DMS53 treated with DMSO at 0.1 percent for 48 hours (cell line): ENCODE measurements at regions not wholly inside any gene's neighbourhood (a gene's known extent, or its start where the extent isn't known, plus 50 kb on each side); places are given as distances from the start of the nearest gene placed in this dataset.

Experiments used
- DNase-seq: peaks from one replicate; lab custom pipeline; 2025; ENCODE audit not compliant: unreplicated experiment; lab: John Stamatoyannopoulos, UW

DNA sequence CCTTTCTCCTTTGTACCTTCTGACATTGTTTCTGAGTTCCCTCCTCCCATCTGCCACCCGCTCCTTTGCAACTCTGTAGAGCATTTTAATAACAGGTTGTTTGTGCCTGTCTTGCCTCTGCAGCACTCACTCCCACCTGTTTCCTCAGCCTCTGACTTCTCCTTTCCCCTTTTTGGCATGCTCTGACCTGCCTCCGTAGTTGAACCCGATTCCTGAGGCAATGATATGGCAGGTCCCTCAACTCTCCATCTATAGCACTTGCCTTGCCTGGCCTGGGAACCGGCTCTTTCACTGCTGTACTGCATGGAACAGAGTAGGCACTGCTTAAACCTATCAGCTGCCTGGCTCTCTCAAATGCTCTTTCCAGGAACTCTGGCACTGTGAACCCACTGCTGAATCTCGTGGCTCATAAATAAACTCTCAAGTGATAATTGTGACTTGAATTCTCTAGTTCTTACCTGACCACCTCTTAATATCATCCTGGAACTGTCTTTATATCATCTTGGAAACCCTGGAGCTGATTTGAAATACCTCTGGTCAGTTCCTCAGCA is 50.3 kb downstream of the UTRN start:
- no peak for DNase-seq

DNA sequence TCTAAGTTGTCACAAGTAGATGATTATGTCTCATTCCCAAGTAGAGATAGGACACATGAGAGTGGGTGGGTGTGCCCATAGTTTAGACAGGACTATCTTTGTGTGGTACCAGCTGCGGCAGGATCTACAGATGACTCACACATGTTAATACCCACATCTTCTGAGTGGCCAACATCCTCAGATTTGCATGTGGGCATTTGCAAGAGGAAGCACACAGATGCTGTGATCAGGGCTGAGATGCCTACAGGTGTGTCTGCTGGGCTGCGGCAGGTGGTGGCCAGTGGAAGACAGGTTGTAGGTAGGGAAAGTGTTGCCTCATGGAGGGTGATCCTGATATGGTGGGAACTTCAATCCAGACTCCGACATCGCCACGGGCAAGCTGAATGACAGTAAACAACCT is 50.8 kb downstream of the UTRN start:
- DNase-seq, result peak; percentile 79

DNA sequence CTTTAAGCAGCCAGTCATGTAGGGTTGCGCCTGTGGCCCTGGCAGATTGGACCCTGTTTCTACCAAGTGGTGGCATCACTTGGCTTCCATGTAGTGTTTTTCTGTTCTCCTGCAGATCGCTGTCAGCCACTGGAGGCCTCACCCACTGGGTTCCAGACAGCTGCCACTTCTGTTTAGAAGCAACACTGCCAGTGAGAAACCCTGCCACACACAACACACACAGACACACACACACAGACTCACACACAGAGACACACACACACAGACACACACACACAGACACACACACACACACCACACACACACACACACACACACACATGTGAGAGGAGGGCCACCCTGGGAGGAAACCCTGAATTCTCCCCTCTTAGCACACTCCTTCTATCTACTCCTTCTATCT is 51.8 kb downstream of the UTRN start:
- DNase-seq, result no peak

DNA sequence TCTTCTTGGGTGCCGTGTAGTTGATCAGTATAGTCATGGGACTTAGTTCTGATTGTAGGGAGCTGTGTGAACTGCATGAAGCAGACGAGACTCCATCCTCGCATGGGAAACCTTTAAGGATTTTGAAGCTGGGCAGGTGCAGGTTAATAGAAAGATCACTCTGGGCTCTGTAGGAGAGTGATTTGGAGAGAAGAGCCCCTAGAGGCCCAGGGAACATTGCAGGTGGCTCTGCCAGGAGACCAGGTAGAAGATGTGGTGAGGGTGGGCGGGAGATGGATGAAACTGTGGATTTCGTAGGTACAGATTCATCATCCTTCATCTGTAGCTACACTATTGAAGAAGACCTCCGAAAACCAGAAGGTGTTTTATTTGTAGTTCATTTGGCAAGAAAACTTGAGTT is 53.3 kb downstream of the UTRN start:
- DNase-seq, result no peak

DNA sequence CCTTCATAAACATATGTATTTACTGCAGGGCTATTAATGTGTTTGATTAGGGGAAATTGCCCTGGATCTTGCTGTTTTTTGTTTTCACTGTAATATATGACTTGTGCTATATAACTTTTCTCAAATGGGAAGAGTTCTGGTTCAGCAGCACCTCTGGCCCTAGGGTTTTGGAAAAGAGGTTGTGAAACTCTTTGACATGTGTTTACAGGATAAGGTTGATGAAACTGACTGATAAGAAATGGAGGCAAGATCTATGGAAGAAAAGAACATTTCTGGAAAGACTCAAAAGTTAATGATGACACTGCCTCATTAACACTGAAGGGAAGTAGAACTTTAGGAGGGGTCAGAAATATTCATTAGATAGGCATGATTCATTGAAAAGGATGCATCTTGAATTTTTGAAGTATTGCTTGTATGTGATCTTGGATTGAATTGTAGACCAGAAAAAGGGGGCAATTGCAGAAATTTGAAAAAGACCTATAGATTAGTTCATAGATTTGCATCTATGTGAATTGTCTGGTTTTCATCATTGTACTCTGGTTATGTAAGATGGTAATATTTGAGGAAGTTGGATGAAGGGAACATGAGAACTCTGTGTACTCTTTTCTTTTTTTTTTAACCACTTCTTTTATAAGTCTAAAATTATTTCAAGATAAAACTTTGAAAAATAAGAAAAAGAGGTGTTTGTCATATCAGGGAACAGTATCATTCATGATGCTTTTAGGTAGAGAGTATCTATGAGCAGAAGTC is 54.0 kb downstream of the UTRN start:
- DNase-seq, result no peak

DNA sequence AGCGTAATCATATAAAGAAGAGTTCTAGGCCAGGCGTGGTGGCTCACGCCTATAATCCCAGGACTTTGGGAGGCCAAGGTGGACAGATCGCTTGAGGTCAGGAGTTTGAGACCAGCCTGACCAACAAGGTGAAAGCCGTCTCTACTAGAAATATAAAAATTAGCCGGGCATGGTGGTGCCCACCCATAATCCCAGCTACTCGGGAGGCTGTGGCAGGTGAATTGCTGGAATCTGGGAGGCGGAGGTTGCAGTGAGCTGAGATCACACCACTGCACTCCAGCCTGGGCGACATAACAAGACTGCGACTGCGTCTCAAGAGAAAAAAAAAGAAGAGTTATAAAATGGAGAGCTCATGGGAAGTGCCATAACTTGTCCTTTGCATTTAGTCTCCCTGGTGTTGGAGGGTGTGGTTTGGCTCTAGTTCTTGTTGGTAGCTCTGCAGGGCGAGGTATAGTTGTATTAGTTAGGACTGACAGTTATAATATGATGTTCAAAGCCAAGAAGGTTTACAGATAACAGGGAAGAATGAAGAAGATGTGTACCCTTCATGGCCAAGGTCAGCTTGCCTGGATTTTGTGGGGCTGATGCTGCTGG is 54.8 kb downstream of the UTRN start:
- no peak for DNase-seq

DNA sequence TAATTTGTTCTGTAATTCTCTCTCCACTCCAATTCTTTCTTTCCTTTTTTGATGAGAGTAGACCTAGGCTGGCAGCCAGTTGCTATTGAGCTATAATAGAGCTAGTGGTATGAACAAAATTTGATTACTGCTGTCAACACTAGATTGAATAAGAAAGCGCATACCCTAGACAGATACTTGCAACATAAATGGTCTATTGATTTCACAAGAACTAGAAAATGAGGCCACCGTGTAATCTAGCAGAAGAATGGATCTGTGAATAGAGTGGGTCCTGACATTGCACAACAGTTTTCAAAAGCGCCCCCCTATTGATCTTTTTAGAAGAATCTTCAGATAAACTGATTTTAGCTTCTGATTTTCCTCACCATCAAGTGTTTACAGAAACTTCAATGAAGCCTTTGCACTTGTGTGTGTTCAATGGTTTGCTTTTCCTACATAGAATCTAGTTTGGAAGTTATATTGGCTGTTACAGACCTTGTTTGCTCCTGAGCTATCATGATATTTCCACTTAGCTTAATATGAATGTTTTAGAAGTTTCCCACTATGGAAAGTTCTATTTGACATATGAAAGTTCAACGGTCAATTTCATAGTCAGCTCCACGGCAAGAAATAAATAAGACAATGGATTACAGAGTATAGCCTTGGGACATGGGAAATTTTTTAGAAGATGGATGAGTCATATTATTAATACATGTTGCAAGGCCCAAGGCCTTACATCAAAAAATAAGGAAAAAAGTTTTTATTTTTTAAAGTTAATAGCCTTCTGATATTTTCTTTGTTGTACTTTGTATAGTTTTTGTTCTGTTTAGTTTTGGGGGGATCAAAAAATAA is 55.6 kb downstream of the UTRN start:
- no peak for DNase-seq

DNA sequence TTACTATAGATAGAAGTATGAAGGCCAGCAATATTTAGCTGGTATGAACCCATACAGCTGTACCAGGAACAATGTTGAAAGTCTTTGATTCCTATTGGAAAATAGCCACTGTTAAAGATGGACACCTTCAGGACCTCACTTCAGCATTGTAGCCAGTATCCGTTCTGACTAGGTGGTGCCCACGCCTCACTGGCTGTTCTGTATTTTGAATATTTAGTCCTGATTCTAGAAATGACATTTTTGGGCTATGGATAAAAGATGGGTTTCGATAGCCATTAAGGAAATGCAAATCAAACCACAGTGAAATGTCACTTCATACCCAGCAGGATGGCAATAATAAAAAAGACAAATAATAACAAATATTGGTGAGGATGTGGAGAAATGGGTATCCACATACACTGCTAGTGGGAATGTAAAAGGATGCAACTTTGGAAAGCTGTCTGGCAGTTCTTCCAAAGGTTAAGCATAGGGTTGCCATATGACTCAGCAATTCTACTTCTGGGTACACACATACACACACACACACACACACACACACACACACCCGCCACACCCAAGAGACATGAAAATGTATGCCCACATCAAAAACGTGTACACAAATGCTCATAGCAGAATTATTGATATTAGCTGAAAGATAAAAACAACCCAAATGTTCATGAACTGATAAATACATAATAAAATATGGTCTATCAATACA is 56.8 kb downstream of the UTRN start:
- no peak for DNase-seq

DNA sequence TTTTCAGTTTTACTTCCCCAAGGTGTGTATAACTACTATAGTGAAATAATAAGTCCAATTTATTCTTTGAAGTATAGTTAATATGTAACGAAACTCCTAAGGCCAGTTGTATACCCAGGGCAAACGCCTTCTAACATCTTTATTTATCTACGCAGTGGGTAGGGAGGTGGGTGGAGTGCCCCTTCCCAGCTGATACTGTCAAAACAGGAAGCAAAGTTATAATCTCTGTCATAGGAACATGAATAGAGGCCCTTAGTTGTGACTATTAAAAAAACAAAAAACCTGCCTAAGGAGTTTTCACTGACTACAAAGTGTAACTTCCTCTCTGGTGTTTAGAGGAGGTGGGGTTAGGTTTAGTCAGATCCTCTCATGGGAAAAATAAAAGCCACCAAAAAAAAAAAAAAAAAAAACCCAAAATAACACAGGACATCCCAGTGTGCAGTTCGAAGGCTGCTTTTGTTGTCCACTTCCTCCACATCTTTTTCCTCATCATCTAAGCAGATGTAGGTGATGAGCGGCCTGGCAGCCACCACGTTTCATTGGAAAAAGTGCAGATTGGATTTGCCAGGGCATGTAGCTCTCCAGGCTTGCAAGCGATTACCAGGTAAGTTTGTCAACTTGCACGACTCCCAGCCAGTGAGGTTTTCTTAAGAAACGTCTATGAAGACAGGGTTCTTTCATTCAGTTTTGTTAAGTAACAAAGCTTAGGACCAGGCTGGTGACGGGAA is 58.7 kb downstream of the UTRN start:
- peak; percentile 55 for DNase-seq

DNA sequence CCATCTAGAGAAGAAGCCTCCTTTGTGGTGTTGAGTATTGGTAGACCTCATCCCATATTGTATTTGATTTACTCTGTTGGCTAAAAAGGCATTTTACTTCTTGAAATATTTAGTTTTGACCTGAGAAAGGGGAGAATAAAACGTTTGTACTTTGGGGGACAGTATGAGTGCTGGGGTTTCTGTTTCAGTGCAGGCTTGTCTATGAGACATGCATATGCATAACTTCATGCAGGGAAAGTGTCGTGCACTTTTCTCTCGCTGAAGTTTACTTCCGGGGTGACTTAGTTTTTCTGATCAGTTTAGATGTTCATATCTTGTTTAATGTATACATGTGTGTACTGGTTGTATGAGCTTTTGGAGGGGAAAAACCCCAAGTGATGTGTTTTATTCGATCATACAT is 59.5 kb downstream of the UTRN start:
- no peak for DNase-seq

DNA sequence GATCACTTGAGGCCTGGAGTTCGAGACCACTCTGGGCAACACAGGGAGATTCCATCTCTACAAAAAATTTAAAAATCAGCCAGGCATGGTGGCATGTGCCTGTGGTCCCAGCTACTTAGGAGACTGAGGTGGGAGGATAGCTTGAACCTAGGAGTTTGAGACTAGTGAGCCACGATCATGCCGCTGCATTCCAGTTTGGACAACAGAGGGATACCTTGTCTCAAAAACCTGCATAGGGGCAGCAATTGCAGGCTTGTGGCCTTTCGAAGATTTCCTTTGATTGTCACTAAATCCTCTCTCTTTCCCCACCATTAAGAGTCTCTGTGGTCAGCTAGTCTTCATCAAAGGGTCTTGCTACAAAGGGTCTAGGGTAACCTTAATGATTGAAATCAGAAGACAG is 60.3 kb downstream of the UTRN start:
- DNase-seq, result no peak

DNA sequence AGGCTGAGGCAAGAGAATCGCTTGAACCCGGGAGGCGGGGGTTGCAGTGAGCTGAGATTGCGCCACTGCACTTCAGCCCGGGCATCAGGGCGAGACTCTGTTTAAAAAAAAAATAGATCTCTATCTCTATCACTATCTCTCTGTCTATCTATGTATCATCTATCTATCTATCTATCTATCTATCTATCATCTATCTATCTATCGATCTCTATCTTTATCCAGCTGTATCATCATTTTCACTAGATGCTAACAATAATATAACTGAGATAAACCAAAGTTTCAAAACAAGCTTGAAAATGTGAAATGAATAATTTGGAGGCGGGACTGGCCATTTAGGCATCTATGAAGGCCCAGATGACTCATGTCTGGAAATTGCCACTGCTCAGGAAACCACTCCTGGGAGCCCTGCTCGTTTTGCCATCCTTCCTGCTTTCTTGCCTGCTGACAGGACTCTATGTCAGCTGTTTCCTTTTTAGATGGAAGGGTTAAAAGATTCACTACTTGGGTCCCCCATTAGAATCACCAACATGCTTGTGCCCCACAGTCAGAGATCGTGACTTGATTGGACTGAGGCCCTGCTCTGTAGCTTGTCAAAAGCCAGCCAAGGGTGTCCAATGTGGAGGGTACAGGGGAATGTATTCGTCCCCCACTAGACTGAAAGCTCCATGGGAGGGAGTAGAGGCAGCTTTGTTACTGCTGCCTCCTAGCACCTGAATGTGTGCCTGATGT is 61.7 kb downstream of the UTRN start:
- DNase-seq, result no peak

DNA sequence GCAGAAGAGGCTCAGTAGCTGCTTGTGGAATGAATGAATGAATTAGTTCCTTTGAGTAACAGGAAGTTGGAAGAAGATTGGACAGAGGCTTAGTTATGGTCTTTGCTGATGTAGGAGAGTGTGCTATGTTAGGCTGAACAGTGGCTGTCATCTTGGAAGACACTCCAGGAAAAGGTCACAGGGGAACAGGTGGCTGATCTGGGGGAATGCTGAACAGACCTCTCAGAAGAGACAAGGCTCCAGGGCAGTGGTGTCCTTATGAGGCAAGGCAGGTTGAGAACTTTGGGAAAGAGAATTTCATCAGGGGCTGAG is 62.3 kb downstream of the UTRN start:
- no peak for DNase-seq

DNA sequence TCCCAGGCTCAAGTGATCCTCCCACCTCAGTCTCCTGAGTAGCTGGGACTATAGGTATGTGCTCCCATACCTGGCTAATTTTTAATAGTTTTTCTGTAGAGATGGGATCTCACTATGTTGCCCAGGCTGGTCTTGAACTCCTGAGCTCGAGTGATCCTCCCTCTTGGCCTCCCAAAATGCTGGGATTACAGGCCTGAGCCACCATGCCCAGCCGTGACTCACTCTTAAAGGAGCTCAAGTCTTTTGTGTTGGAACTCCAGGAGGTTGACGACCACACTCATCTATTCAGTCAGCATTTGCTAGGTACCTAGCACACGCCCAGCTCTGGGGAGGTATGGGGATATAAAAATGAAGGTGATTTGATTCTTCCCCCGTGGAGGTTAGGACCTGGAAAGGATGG is 62.8 kb downstream of the UTRN start:
- no peak for DNase-seq

DNA sequence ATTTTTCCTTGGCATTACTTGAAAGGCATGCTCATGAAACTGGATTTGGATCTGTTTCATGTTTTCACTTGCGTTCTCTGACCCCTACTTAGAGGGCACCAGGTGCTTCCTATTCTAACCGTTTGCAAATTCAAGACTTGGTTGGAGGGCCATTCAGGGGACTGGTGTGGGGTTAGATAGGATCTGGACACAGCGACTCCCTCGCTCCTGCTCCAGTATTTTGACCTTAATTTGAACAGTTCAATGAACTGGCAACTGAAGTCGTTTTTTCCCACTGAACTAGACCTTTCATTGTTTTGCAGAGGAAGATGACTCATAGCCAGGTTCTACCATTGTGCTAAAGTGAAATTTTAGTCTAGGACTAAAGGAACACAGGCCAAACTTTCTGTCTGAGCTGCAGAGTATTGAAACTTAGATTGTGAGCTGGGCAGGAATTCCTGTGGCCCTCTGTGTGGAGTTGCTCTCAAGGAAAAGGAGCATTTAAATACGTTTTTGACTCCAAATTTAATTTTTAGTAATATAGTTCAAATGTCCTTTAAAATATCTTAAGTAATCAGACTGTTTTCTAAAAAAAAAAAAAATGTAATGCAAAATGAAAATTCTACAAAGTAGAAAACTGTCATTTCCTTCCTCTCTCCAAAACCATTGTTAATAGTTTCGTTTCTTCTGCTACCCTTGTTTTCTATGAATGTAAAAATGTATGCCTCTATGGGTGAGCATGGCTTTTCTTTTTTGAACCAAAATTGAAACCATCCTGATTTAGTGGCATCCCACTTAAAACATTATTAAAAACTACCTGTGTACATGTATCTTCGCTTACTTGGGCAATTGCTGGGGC is 64.8 kb downstream of the UTRN start:
- DNase-seq, result peak; percentile 26

DNA sequence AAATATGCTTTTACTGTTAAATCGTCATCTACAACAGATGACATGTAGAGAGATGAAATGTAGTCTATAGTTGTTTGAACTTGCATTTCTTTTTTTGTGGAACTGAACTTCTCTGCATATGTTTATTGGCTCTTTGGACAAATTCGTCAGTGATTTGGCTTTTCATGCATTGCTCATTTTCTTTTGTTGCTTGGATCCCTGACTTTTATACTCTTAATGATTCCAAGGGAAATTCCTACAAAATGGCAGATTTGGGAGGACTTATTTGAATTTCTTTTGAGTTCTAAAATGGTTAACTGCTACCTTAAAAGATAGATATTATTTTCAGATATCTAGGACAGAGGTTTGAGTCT is 65.4 kb downstream of the UTRN start:
- DNase-seq, result no peak

DNA sequence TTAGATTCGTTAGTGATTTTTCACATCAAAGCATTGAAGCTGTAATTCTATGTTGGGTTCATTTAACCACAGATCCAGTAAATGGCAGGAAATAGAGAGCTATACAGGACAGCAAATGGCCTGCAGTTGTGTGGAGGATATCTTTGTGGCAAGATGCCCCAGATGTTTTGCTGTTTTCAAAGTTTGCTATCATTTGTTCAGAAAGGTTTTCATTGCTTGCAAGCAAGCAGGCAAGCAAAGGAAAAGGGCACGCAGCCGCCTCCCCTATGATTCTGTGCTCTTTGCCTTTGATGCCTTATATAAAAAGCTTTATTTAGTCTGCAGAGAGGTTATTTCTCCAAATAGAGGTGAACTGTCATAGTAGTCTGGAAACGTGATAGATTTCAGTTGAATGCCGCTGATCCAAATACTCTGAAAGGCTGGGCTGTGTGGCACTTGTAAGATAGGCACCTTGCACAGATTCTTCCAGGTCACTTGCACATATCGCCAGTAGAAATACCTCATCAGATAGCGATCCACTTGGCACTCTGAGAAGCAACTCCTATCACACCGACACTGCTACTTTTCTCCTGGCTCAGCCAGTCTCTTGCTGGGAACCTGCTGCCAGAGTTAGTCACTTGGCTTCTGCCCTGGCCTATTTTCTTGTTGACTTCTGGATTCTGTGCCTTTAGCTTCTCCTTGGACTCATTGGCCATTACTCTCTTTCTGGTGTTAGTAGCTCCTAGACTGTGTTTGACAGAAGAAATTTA is 66.4 kb downstream of the UTRN start:
- no peak for DNase-seq

DNA sequence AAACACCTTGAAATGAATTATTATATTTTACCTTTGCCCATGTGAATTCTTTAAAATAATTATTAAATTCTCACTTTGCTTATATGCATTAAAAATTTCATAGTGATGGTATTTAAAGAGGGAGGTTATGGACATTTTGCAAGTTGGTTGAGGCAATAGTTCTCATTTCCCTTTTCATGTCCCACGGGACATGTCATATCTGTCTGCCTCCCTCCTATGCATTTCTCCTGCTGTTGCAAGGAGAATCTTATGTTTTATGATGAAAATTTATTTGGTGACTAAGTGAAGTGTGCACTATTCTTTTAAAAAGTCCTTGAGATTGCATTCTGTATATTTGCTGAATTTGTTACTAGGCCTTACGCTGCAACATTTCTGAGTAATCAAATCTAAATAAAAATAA is 67.2 kb downstream of the UTRN start:
- no peak for DNase-seq

DNA sequence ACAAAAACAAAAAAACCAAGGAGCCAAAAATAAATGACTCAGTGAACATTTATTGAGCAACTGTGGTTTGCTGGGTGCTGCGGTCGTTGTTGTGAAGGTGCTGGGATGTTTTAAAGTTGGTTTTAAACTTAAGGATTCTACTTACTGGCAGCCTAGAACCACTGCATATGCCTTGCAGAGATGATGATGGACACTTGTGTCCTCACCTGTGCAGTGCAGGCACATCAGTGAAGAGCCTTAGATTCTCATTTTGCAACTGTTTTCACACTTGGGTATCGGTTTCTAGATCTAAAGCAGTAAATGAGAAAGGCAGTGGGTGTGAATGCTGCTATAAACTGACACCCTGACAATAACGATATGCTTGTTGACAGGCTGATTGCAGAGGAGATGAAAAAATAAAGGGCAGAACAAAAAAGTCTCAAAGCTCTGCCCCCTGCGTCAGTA is 68.8 kb downstream of the UTRN start:
- DNase-seq, result no peak
